Pulmonary artery endothelial cell (primary cell): ENCODE measurements at regions not wholly inside any gene's neighbourhood (a gene's known extent, or its start where the extent isn't known, plus 50 kb on each side); places are given as distances from the start of the nearest gene placed in this dataset.
"Not testable (repeated sequence)": the region's sequence is repeated elsewhere in the genome, so short reads cannot be mapped to it uniquely, and the experiment has no call there.

ENCODE experiments used
- DNase-seq: peaks from one replicate; pipeline ENCODE4 v3.0.0-alpha.2; 2011; ENCODE audit warnings: low read depth, low spot score

DNA sequence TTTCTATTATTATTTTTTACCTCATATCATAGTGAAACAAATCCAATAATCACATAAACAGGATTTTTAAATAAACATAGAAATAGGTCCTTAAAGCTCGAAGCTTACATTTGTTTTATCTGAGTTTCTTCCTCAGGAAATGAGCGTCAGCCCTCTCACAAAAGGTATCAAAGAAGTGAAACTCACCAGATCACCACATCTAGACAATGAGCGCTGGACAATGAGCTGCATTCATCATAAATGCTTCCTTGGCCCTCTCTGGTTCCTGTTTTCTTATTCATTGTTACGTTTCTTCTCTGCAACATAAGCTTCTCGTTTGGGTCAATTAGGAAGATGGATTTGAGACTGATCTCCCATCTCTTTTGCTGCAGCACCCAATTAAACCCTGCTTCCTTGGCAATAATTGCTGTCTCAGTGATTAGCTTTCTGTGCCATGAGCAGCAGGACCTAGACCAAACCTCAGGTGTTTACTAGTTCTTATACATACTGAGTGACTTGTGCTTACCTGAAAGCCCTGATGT, 649.9 kb upstream of the LUZP2 start:
- DNase-seq, result no peak

DNA sequence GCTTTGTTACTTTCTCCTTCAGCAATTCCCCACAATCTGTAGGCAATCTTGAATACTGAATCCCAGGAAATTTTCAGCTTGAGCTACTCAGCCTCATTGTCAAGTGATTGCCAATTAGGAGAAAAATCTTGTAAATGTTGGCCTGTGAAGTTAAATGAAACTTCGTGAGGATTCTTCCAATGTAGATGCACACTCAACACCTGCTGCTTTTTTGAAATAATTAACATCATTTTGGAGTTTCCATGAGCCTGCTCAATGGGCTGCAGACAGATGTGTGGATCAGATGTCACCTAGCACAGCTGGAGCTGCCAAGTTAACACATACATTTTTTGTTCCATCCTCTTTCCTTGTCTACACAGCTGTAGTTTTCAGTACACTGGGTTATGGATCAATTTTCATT, 645.6 kb upstream of the LUZP2 start:
- DNase-seq, result no peak

- no peak for DNase-seq
Measured at GRCh38 chr11:23856654-23857053, 640.2 kb upstream of the LUZP2 start.

DNA sequence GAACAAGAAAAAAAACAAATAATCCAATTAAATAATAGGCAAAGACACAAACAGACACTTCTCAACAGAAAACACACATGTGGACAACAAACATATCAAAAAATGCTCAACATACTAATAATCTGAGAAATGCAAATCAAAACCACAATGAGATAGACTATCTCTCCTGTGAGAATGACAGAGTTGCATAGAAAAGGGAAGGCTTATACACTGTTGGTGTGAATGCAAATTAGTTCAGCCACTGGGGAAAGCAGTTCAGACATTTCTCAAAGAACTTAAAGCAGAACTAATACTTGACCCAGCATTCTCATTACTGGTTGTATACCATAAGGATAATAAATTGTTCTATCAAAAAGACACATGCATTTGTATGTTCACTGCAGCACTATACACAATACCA, 637.8 kb upstream of the LUZP2 start:
- no peak for DNase-seq

DNA sequence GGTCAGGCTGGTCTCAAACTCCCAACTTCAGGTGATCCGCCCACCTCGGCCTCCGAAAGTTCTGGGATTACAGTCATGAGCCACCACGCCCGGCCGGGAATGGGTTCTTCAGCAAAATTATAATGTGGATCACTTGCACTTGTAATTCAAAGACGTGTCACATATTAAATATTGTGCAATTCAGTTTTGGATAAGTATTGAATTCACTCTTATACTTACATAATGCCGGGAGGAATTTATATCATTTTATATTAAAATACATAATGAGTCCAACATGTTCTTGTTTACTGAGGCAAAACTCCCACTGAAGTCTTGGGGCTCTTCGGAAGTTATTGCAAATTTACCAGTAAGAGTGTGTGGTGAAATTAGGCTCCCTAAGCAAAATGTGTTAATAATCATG, 635.2 kb upstream of the LUZP2 start:
- no peak for DNase-seq

- DNase-seq, result no peak
Measured at GRCh38 chr11:23865341-23865975, 631.4 kb upstream of the LUZP2 start.

GRCh38 chr11:23866641-23867040, 630.2 kb upstream of the LUZP2 start:
- DNase-seq, result no peak

DNA sequence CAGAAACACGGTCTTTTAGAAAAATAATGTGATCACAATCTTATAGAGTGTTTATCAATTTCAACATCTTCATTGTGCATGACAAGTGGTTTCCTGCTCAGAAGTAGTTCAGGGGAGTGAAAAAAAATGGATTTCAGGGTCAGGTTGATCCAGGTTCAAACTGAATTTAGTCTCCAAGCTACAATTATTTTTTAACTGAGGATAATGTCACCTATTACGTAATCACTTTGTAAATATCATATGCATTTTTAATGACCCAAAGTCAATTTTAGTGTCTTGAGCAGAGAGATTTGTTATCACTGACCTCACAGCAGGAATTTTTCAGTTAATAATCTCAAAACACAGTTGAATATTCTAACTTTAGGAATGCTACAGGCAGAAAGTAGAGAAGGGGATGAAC, 627.2 kb upstream of the LUZP2 start:
- no peak for DNase-seq

DNA sequence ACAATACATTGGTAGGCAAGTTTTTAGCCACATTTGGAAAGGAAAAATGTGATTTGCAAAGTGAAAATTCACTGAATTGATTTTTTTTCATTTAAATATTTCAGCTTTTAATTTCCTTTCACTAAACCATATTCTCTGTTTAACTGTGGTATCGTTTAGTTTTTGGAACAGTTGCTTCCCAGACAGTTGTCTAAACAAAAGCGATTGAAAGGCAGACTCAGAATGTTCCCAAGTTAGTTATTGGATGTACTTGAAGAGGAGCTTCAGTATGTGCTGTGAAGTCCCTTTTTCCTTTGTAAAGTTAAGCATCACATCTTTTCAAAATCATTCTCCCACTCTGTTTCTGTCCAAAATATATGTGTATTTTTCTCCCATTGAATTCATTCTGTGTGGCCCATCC, 623.4 kb upstream of the LUZP2 start:
- no peak for DNase-seq

- DNase-seq, result no peak
Measured at GRCh38 chr11:23875176-23875850, 621.5 kb upstream of the LUZP2 start.

DNA sequence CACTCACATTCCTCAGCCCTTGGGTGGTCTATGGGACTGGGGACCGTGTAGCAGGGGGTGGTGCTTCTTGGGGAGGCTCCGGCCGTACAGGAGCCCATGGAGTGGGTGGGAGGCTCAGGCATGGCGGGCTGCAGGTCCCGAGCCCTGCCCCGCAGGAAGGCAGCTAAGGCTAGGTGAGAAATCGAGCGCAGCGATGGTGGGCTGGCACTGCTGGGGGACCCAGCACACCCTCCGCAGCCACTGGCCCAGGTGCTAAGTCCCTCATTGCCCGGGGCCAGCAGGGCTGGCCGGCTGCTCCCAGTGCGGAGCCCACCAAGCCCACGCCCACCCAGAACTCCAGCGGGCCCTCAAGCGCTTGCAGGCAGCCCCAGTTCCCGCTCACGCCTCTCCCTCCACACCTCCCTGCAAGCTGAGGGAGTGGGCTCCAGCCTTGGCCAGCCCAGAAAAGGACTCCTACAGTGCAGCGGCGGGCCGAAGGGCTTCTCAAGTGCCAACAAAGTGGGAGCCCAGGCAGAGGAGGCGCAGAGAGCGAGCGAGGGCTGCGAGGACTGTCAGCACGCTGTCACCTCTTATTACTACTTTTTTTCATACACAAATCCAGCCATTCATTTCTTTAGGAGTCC, 613.3 kb upstream of the LUZP2 start:
- not testable (repeated sequence) for DNase-seq

DNA sequence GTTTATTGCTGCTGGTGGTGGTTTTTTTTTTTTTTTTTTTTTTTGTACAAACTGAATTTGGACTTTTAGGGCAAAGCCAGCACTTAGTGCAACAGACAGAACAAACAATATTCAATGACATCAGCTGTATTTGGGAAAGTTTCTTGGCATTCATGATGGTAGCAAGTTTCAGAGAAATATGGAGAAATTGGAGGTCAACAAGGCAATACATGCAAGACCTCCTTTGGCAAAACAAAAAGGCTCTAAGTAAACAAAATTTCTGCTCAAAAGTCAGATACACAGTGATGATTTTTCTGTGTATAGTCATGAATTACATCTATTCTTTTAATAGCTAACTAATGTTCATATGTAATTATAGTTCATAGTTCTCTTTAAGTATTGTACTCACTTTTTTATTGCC, 612.5 kb upstream of the LUZP2 start:
- no peak for DNase-seq

DNA sequence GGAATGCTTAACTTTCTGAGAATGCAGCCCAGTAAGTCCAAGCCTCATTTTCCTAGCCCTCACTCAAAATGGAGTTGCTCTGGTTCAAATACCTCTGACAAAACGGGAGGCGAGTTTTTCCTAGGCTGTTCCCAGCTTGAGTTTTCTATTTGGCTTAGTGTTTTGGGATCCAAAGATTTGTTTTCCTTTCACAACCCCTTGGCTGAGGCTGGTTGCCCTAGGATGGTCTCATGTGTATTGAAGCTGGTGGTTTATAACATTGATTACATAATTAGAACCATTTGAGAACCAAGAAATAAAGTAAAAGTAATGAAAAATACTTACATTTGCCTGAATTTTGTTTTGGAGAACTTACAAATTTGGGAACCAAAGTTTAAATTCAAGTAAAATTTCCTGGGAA, 611.1 kb upstream of the LUZP2 start:
- DNase-seq, result no peak

DNA sequence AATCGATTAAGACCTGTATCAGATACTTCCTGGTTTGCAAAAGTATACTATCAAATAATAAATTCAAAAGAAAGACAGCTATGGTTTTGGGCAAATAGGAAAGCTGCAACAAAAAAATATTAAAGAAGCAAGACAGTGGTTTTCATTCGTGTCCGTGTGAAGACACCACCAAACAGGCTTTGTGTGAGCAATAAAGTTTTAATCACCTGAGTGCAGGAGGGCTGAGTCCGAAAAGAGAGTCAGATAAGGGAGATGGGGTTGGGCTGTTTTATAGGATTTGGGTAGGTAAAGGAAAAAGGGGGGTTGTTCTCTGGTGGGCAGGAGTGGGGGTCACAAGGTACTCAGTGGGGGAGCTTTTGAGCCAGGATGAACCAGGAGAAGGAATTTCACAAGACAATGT, 609.7 kb upstream of the LUZP2 start:
- DNase-seq, result not testable (repeated sequence)

DNA sequence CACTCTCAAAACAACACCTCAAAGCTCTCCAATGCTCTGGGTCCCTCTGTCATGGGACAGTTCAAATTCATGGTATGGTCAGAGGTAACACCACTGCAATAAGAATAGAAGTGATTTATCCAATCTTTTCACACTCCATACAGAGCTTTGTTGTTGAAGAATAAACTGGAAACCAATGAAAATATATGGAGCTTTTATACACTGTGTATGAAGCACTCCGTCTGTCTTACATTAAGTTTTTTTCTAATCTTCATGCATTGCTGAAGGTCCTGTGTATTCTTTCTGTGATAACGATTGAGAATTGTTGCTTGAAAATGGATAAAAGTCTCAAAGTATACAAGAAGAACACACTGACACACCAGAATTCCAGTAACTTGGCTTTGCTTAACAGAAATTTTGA, 603.7 kb upstream of the LUZP2 start:
- DNase-seq, result no peak

DNA sequence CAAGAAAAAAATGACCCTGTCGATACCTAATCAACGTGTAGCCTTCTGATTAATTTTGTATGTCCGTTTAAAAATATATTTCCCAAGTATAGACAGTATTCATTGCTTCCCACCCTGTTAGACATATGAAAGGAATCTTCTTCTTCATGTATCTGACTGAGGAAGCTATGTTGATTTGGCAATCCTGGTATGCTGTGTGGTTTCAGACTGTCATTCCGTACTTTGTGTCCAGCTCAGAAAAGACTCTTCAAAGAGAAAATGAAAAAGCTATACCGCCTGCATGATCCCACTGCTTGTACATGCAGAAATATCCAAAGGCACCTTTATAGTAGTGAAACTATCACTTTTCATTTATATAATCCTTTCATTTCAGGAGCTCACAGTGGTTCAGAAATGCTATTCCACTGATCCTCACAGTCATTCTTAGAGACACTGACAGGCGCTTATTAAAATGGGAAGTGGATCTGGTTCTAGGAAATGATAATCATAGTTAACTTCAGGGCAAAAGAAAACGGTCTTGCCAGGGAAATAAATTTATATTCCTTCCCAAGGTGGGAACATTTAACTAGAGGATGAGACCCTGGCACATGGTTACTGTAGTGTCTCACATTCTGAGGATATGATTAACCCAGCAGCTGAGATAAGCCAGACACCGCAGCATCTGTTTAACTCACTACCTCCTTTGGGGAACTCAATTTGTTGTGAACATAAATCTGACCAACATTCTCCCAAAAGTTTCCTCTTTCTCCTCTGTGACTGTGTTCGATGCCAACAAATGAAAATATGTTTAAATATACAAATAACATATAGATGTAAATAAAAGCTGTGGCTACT, 599.2 kb upstream of the LUZP2 start:
- no peak for DNase-seq

DNA sequence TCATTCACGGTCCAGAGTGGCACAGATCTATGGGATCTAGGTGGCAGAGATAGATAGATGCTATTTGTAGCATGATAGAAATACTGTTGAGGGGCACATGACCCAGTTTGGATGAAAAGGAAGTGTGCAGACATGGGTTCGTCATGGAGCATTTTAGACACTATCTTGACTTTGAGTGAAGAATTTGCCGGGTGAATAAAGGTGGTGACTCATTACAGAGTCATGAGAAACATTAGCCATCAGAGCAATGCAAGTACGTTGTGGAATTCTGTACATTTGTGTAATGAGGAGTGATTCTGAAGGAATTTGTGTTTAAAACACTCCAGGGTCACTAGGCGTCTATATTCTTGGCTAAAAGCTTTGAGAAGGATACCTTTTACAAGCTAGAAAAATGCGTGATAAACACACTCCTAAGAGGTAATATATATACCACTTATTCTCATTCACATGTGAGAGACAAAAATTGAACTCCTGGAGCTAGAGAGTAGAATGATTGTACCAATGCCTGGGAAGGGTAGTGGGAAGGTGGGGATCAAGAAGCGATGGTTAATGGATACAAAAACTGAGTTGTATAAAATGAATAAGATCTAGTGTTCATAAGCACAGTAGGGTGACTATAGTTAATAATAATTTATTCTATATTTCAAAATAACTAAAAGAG, 593.7 kb upstream of the LUZP2 start:
- DNase-seq, result no peak

- no peak for DNase-seq
Measured at GRCh38 chr11:23919455-23919854, 577.4 kb upstream of the LUZP2 start.

GRCh38 chr11:23923357-23923756, 573.5 kb upstream of the LUZP2 start:
- no peak for DNase-seq

GRCh38 chr11:23924226-23924625, 572.6 kb upstream of the LUZP2 start:
- DNase-seq, result no peak

GRCh38 chr11:23931443-23931842, 565.4 kb upstream of the LUZP2 start:
- DNase-seq, result no peak
